ENCODE measurements at regions not wholly inside any gene's neighbourhood (a gene's known extent, or its start where the extent isn't known, plus 50 kb on each side); places are given as distances from the start of the nearest gene placed in this dataset.
A peak's percentile ranks its signal among the peaks of the same experiment; 100 is the strongest.
"Not testable (repeated sequence)": the region's sequence is repeated elsewhere in the genome, so short reads cannot be mapped to it uniquely, and the experiment has no call there.

DNA sequence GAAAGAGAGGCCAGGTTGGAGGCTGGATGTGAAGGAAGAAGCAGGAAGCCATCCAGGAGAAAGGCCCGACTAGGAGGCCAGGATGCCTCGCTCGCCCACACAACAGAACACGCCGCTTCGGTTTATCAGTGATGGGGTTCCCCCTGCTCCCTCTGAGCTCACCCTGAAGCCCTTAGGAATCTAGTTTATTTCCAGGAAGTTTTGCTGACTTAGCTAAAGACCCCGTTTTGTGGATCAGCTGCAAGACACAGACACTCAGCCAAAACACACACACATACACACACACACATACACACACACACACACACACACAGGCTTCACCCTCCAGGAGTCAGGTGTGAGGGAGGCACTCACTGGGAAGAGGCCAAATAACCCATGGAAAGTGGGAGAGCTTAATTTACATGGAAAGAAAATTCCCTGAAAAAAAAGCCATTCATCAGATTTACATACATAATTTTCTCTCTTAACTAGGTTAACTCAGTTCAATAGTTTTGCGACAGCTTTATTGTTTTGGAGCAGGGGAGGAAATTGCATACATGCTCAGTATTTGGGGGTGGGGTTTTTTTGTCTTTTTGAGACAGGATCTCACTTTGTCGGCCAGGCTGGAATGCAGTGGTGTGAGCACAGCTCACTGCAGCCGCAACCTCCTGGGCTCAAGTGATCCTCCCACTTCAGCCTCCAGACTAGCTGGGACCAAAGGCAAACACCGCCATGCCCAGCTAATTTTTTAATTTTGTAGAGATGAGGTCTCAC, 92.7 kb upstream of the HAND1 start:
- peak in 2 of 11 donors; percentile 6 to 9 for DNase-seq (ENCODE audit: extremely low read depth in 1 of 11, low read depth in 9 of 11, low spot score in 4 of 11)

DNA sequence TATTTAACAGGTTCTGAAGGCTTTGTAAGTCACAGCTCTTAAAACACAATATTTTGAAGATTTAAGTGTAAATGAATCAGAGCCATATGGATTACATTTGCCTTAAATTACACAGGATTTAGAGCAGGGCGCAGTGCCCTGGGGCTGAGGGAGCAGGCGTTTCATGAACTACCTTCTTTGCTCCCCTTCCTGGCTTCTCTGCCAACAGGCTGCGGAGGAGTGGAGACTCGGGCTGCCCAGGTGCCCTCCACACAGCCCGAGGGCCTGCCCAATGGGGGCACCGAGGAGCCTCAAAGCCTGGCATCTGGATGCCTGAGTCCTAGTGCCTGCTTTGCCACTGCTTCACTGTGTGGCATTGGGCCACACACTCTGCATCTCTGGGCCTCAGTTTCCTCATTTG, 90.6 kb upstream of the HAND1 start:
- DNase-seq (ENCODE audit: extremely low read depth in 1 of 11, low read depth in 9 of 11, low spot score in 4 of 11) = no peak

DNA sequence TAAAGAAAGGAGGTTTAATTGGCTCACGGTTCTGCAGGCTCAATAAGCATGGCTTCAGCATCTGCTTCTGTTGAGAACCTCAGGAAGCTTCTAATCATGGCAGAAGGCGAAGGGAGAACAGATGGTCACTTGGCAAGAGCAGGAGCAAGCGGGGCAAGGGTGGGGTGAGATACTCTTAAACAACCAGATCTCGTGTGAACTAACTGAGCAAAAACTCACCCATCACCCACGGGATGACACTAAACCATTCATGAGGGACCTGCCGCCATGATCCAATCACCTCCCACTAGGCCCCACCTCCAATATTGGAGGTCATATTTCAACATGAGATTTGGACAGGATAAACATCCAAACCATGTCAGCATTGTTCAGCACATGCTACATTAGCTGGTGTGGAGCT, 89.1 kb upstream of the HAND1 start:
- DNase-seq (ENCODE audit: extremely low read depth in 1 of 11, low read depth in 9 of 11, low spot score in 4 of 11) = no peak

DNA sequence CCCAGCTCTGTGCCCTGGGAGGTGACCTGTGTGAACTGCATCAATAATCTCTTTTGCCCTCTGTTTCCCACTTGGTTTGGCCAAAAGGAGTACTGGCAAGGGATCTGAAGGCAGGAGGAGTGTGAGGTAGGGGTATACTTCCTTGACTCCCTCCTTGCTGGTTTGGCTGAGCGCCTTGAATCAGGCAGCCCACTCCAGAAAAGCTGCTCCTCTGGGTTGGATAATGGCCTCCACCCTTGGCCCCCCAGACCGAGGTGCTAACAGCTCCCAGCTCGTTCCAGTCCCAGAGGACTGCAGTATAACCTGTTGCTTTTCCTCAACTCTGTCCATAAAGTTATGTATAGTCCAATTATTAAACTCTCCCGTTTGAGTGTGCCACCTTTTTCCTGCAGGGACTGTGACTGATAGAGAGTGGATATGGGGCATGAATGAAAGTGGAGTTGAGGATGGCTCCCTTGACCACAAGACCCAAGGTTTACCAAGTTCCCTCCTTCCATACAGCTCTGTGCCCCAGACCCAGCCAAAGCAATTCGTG, 88.2 kb upstream of the HAND1 start:
- DNase-seq (ENCODE audit: extremely low read depth in 1 of 11, low read depth in 9 of 11, low spot score in 4 of 11) = no peak

DNA sequence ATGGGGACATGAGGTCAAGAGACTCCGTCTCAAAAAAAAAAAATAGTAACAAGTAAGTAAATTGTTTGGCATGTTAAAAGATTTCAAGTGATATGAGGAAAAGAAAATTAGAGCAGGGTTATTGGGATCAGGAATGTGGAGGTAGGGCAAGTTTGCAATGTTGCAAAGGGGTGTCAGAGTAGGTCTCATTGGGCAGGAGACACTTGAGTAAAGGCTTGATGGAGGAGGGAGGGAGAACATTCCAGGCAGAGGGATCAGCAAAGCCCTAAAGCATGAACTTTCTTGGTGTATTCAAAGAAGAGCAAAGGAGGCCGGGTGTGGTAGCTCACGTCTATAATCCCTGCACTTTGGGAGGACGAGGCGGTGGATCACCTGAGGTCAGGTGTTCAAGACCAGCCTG, 87.1 kb upstream of the HAND1 start:
- DNase-seq (ENCODE audit: extremely low read depth in 1 of 11, low read depth in 9 of 11, low spot score in 4 of 11) = no peak

DNA sequence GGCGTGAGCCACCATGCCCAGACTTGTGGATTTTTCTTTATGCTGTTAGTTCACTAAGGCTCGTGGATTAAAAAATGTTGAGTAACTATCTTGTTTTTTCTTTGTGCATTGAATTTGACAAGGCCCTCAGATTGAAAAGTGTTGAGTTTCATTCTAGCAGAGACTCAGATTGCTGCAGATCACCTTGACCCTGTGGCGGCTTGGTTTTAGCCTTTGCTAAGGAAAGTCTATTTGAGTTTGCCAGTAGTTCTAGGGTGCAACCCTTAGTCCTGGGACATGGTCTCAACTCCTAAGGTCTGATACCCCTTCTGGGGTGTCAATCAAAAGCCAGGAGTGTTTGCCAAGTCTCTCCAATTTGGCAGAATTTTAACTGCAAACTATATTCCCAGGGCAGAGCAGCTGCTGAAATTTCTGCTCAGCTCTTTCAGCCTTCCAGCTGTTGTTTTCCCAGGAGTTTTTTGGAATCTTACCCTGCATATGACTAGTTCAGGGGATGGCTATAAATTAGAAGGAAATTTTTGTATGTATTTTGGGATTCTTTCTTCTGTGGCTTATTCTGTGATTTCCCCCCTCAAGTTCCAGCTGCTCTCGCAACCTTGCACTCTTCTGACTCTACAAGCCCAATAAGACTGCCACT, 84.3 kb upstream of the HAND1 start:
- DNase-seq (ENCODE audit: extremely low read depth in 1 of 11, low read depth in 9 of 11, low spot score in 4 of 11) = peak in 3 of 11 donors; percentile 8 to 15 (median 10)

DNA sequence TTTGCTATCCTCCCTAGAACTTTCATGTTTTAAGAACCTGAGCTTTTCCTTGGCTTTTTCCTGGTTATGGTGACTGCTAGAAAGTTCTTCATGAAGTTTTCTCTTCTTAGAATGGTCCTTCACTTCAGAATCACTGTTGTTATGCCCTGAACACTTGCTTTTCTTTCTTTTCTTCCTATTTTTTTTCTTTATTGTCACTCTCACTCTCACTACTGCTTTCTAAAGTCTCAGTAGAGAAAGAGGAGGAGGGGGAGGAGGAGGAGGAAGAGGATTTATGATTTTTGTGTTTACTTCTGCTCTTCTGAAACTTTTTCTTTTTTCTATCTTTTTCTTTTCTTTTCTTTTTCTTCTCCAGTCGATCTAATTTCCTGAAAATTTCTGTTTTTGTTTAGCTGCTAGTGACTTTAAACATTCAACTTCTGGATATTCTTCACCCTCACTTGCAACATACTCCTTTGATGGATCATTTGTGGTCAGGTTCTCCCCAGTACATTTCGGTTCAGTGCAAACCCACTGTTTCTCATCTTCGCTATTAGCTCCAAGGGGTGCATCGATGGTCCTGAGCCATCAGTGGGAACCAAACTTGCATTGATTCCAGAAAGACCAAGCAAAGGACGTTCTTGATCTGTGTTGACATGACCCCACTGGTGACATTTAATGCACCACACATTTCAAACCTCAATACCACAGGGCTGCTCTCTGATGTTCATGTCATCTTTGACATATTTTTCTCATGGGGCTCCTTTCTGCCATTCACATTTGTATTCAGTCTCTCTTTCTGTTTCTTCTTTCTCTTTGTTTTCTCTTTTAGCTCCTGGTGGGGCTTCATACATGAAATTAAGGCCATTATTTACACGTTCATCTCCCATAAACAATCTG, 81.6 kb upstream of the HAND1 start:
- DNase-seq (ENCODE audit: extremely low read depth in 1 of 11, low read depth in 9 of 11, low spot score in 4 of 11) = no peak

DNA sequence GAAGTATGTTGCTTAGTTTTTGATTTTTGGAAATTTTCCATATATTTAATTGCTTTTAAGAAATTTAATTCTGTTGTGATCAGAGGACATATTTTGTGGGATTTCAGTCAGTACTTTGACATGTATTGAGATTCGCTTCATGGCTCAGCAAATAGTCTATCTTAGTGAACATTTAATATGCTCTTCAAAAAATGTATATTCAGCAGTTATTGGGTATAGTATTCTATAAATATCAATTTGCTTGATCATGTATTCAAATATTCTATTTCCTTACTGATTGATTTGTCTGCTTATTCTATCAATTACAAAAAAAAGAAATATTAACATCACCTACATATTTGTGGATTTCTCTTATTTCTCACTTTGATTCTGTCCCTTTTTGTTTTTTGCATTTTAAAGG, 79.5 kb upstream of the HAND1 start:
- DNase-seq (ENCODE audit: extremely low read depth in 1 of 11, low read depth in 9 of 11, low spot score in 4 of 11) = no peak

DNA sequence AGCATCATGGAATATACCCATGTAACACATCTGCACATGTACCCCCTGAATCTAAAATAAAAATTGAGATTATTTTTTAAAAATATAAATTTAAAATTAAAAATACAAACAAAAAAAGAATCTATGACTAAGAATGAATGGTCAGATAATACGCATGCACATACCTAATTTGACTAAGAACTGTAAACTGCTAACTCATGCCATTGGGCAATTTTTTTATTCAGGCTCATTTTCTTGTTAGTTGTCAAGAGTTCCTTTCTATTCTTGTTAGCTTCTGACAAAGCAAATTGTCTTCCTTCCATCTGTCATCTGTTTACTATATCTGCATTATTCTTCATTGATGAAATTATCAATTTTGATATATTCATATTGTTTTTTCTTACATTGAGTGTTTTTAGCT, 69.5 kb upstream of the HAND1 start:
- DNase-seq (ENCODE audit: extremely low read depth in 1 of 11, low read depth in 9 of 11, low spot score in 4 of 11) = no peak

DNA sequence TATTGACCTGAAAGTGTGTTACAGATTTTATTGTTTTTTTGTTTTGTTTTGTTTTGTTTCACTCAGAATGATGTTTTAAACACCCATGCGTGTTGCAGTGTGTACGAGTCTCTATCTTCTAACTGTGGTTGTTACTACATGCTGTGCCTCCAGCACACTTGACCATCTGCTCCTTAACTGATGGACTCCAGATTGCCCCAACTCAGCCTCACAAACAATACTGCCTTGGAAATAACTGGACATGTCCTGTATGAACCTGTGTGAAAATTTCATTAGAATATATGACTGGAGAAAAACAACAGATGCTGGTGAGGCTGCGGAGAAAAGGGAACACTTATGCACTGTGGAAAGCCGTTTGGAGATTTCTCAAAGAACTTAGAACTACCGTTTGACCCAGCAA, 68.7 kb upstream of the HAND1 start:
- DNase-seq (ENCODE audit: extremely low read depth in 1 of 11, low read depth in 9 of 11, low spot score in 4 of 11) = no peak

DNA sequence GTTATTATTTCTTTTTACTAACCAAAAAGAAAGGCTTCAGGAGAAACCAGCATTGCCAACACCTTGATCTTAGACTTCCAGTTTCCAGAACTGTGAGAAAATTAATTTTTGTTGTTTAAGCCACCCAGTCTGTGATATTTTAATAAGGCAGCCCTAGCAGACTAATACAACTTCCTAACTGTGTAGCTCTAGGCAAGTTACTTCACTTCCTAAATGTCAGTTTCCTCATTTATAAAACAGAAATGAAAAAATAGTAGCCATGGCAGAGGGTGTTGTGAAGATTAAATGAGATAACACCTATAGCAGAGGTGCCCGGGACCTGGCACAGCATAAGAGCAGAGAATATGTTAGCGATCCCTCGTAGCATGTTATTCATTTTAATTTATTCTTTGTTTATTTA, 66.6 kb upstream of the HAND1 start:
- DNase-seq (ENCODE audit: extremely low read depth in 1 of 11, low read depth in 9 of 11, low spot score in 4 of 11) = no peak

DNA sequence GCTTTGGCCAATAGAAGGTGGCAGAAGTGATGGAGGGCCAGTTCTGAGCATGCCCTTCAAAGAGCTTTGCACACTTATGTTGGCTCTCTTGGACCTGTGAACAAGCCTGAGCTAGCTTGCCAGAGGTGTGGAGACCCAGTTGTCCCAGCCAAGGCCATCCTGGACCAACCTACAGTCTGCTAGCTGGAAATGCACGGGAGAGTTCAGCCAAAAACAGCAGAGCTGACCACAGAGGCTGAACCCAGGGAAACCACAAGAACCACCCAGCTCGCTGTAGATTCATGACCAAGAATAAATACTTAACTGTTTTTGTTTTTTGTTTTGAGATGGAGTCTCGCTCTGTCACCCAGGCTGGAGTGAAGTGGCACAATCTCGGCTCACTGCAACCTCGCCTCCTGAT, 65.4 kb upstream of the HAND1 start:
- DNase-seq (ENCODE audit: extremely low read depth in 1 of 11, low read depth in 9 of 11, low spot score in 4 of 11) = no peak

DNA sequence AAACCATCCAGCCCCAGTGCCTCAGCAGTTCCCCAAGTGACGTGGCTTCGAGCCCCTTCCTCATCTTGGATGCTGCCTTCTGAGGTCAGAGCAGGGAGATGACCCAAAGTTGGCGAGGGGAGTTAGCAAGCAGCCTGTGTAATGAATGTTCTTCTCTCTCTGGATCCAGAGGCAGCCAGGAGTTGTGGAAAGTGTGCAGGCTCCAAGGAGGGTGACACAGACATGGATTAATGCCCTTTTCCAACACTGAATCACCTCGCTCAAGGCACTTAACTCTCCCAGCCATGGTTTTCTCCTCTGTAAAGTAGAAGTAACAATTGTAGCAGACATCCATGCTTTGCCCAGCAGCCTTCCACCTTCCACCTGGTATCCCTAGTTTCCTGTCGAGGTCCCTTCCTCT, 64.6 kb upstream of the HAND1 start:
- no peak for DNase-seq (ENCODE audit: extremely low read depth in 1 of 11, low read depth in 9 of 11, low spot score in 4 of 11)

DNA sequence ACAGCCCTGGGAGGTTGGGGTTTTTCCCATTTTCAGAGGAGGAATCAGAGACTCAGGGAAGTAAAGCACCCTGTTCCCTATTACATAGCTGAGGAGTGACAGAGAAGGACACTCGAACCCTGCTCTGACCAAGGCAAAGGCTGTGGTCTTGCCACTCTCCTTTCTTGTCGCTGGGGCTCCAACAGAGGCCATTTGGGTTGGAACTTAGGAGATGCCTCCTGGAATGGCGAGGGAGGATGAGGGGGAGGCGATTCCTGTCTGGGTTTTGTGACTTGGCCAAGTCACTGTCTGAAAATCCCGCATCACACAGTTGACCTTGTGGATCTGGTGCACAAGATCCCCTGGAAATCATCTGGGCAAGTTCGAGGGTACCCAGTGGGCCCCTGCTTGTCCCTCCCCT, 64.0 kb upstream of the HAND1 start:
- no peak for DNase-seq (ENCODE audit: extremely low read depth in 1 of 11, low read depth in 9 of 11, low spot score in 4 of 11)

DNA sequence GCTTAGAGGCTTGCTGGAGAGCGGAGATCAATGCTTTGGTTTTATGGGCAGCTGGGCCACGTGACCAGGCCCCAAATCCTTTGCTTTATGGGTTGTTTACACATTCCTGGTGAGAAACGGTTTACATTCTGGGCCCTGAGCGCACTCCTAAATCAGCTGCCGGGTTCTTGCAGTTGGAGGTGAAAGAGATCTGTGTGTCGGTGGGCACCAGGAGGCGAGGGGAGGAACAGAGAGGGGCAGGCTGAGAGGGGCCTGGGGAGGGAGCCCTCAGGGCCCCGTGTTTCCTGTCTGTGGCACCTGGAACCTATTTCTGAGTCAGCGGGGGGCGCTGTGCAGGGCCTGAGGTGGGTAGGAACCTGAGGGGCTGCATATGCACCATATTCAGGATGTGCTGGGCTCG, 63.5 kb upstream of the HAND1 start:
- no peak for DNase-seq (ENCODE audit: extremely low read depth in 1 of 11, low read depth in 9 of 11, low spot score in 4 of 11)

DNA sequence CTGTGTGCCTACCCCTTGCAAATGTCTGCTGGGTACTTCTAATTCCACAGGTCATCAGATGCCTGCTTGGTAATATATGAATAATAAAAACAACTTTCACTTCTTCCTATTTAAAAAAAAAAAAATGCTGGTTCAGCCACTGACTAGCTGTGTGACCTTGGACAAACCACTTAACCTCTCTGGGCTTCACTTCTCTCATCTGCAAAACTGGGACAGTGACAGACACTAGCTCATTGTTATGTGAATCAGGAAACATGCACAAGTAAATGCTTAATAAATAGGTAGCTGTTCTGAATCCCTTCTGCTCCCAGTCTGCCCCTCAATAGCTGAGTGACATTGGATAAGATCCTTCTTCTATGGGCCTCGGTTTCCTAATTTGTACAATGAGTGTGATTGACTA, 62.6 kb upstream of the HAND1 start:
- no peak for DNase-seq (ENCODE audit: extremely low read depth in 1 of 11, low read depth in 9 of 11, low spot score in 4 of 11)

DNA sequence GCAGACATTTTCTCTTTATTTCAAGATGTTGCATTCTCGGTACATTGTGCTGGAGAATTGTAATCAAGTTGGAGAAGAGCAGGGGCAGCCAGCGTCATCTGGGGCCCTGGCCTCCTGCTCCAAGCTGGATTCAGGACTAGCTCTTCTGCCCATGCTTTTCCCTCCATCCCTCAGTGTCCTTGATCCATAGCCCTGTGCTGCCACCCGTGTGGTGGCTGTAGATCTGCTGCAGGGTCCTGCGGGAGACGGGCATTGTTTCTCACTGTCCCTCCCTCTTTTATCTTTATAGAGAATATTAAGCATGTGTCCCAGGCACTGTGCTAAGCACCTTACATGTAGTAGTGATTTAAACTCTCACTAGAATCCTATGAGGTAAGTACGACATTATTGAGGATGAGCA, 60.5 kb upstream of the HAND1 start:
- no peak for DNase-seq (ENCODE audit: extremely low read depth in 1 of 11, low read depth in 9 of 11, low spot score in 4 of 11)

DNA sequence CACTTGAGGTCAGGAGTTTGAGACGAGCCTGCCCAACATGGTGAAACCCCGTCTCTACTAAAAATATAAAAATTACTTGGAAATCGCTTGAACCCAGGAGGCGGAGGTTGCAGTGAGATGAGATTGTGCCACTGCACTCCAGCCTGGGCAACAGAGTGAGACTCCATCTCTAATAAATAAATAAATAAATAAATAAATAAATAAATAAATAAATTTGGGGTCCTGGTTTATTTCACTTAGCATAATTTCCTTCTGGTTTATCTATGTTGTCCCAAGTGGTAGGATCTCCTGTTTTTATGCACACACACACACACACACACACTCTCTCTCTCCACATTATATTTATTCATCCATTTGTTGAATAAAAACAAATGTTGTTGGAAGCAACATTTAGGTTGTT, 58.4 kb upstream of the HAND1 start:
- DNase-seq (ENCODE audit: extremely low read depth in 1 of 11, low read depth in 9 of 11, low spot score in 4 of 11) = not testable (repeated sequence)

DNA sequence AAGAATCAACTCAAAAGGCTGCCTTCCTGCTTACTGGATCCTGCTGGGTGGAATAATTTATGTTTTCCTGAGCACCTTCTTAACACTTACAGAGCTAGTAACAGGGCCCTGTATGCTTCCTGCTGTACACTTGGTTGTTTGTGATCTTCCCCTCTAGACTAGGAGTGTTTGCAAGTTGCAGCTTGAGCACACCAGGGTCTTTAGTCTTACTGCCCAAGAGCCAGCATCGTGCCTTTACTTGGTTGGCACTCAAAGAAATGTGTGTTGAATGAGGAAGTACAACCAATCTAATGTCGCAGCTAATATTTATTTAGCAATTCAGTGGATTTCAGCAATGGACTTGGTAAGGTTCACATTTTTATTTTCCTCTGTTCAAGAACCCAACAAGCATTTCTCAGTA, 57.5 kb upstream of the HAND1 start:
- DNase-seq (ENCODE audit: extremely low read depth in 1 of 11, low read depth in 9 of 11, low spot score in 4 of 11) = no peak

DNA sequence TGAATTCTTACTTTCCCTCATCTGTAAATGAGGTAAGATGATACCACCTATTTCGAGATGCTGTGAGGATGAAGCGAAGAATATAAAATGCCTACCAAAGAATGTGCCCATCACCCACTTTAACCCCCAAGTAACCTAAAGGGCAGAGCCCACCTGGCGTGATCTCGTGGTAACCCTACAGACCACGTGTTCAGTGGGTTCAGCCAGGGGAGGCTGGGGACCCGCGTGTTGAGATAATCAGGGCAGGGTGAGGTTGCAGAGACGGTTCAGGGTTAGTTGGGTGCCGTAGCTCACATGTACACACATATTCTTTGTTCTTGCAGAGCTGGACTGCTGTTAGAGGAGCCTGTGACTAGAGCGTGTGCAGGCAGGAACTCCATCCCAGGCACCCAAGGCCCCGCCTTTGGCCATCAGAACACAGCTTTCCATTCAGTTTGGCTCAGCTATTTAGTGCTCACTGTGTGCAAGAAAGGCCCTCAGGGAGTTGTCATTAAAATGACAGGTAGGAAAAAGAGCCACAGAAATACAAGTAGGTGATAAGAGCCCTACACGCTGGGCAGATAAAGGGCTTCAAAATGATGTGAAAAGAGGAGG, 56.5 kb upstream of the HAND1 start:
- DNase-seq (ENCODE audit: extremely low read depth in 1 of 11, low read depth in 9 of 11, low spot score in 4 of 11) = no peak
